ENCODE measurements at regions not wholly inside any gene's neighbourhood (a gene's known extent, or its start where the extent isn't known, plus 50 kb on each side); places are given as distances from the start of the nearest gene placed in this dataset.
"Not testable (repeated sequence)": the region's sequence is repeated elsewhere in the genome, so short reads cannot be mapped to it uniquely, and the experiment has no call there.

DNA sequence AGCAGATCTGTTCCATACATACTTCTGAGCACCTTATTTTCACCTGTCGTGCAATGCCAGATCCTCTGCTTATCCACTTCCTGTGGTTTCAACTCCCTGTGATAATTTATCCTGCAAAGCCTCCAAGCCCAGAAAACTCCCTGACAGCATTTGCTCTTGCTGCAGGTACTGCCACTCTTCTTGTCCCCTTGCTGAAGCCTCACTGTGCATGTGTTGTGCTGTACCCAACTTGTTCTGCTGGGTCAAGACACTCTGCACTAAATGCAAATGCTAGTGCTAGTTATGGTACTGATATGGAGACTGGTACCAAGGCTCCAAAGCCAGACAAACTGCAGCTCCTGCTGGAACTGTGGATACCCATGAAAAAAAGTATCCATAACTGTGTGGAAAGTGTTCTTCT is 315.4 kb upstream of the MIR17HG start:
- no peak for DNase-seq

DNA sequence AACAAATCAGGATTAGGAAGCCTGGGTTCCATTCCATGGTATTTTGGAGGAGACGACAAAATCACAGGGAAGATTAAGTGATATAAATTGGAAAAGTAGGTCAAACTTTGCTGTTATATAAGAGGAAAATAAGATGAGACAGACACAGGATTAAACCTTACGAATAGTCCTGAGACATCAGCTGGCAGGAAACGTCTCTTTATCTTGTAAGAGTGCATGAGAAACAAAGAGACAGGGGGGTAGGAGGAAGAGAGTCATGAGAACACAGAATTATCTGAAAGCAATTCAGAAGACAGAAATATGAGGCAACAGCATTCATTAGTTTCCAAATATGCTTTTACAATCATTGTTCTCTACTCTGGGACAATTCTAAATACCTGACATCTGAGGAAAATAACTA is 310.6 kb upstream of the MIR17HG start:
- no peak for DNase-seq

- no peak for DNase-seq
Observed at GRCh38 chr13:91042870-91043269, 304.6 kb upstream of the MIR17HG start.

DNA sequence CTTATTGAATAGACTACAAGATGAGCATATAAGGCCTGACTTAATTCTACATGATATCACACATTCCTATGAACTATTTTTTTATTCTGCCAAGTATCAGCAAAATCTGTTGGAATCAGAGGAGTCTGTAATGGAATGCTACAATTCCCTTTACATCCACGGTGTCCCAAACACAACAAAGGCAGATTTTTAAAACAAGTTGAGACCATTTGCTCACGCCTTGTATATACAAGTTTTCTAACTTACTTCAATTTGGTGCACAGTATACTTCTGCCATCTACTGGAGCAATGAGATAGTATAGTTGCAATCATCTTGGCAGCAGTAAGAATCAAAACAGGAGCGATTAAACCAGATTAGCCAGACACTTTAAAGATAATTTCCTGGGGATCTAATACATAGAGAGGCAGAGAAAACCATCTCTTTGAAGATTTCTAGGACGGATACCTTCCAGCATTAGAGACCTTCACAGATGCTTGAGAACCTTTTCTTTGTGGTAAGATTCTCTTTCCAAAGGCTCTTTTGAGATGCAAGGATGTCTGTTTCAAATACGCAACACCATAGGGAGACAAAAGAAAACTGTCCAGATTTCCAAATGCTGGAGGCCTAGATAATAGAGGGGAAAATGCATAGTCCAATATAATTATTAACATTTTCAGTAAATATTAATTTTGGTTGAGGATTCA is 302.0 kb upstream of the MIR17HG start:
- DNase-seq = no peak

DNA sequence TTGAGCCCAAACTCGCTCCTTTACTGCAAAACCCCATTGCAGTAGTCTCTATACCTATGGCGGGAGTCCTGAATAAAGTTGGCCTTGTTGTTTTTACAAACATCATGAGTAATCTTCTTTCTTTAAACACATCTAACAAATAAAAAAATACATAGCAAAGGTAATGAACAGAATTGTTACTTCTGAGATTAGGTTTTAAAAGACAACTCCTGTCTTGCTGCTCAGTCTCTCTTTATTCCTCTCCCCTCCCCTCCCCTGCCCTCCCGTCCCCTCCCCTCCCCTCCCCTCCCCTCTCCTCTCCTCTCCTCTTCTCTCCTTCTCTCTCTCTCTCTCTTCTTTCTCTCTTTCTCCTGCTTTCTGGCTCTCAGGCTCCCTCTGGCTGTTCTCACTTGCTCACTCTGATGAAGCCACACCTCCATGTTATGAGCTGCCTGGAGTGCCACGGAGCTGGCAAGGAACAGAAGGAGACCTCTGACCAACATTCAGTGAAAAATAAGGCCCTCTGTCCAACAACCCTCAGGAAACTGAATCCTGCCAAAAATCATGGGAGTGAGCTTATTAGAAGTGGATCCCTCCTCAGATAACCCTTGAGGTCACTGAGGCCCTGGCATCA is 300.7 kb upstream of the MIR17HG start:
- no peak for DNase-seq

DNA sequence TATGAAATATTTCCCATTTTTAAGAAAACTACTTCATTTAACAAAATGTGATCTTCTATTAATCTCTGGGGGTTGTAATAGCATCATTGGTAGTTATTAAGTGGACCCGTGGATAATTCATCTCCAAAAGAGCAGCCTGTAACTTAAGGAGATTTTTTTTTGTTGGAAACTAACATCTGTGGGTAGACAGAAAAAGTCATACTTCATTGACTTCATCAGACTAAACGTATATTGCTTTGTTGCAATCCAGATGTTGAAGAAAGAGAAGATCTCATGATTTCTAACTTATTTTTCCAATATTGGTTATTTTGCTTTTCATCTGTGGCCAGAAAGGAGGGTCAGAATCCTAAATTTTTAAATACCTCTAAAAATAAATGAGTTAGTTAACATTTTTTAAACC is 296.5 kb upstream of the MIR17HG start:
- no peak for DNase-seq

GRCh38 chr13:91052876-91053275 is 294.6 kb upstream of the MIR17HG start:
- no peak for DNase-seq

DNA sequence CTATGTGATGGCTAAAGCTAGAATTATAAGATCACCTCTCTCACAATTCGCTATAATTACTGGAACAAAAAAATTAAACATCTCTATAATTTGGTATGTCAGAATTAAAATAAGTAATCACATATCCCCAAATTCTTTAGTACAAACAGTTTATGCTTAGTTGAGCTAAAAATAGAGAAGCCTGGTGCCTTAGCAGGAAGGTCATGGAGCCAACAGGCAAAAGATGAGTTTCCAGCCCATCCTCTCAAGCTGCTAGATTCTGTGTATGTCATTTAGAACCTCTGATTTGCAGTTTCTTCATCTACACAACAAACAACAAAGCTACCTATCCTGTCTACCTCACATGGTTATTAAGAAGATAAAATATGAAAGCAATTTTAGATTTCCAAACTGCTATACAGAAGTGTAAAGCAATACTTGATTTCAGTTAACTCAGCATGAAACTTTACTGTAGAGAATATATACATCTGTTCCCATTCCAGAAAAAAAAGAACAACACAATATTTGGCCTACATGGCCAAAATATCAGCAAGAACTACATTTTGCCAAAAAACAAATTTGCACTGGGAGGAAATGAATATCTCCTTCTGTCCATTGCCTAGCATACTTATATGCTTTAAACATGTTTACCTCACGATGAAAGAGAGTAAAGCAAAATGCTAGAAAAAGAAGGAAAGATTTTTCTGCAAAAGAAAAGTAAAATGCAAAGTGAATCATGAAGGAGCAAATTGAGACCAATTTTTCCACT is 294.0 kb upstream of the MIR17HG start:
- no peak for DNase-seq

DNA sequence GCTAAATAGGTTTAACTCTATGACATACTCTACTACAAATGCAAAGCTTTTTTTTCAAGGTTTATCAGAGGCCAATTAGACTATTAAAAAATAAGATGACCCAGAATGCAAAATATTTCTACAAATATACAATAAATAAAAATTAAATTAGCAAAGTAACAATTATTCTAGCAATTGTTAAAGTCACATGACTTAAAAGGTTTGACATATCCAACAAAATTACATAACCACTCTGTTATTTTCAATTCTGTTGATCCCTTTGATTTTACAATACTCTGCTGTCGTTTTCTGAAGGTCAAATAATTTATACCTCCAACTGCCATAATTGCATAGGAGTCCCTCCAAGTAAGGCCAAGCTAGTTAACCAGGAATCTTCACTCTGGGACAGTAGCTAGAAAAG is 292.6 kb upstream of the MIR17HG start:
- DNase-seq = no peak

- DNase-seq = no peak
Observed at GRCh38 chr13:91056746-91057145, 290.7 kb upstream of the MIR17HG start.

DNA sequence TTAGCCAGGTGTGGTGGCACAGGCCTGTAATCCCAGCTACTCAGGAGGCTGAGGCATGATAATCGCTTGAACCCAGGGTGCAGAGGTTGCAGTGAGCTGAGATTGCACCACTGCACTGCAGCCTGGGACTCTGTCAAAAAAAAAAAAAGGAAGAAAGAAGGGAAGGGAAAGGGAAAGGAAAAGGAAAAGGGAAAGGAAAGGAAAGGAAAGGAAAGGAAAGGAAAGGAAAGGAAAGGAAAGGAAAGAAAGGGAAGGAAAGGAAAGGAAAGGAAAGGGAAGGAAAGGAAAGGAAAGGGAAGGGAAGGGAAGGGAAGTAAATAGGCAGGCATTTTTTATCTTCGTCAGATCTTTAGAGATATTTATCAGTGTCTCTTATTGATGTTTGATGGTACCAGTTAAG is 290.0 kb upstream of the MIR17HG start:
- DNase-seq = not testable (repeated sequence)

- DNase-seq = no peak
Observed at GRCh38 chr13:91058066-91058465, 289.4 kb upstream of the MIR17HG start.

DNA sequence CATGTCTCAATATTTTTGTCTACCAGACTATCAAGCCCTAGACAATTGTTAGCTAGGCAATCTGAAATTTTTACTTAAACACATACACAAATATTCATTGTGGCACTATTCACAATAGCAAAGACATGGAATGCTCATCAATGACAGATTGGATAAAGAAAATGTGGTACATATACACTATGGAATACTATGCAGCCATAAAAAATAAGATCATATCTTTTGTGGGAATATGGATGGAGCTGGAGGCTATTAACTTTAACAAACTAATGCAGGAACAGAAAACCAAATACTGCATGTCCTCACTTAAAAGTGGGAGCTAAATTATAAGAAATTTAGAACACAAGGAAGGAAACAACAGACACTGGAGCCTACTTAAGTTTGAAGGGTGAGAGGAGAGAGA is 288.6 kb upstream of the MIR17HG start:
- no peak for DNase-seq

DNA sequence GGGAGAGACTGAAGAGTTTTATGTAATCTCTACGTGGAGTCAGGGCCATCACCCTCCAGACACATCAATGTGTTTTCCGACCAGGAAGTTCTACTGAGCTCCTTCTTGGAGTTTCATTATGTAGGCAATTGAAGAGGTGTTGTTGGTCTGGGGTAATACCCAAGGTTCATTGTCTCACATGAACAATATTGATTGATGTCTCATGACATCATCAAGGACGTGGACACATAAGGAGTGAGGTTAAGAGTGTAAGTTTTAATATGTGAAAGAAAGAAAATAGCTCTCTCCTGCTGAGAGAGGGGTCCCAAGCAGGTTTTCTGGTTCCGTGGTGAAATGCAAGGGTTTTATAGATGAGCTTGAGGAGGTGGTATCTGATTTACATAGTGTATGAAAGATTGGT is 280.7 kb upstream of the MIR17HG start:
- DNase-seq = no peak

- no peak for DNase-seq
Observed at GRCh38 chr13:91072486-91072885, 275.0 kb upstream of the MIR17HG start.

DNA sequence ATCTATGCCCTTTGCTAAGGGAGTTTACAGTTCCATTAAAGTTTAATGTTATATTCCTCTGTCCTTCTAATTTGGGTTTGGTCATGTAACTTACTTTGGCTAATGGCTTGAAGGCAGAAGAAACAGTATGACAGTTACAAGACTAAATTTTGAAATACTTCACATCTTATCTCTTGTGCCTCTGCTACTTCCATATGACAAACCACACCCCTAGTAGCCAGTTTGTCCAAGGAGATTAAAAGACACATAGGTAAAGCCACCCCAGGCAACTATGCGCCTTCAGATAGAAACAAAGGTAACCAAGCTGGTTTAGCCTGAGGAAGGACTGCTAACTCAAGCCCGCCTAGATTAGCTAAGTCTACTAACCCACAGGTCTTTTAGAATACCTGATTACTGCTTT is 273.4 kb upstream of the MIR17HG start:
- DNase-seq = no peak

DNA sequence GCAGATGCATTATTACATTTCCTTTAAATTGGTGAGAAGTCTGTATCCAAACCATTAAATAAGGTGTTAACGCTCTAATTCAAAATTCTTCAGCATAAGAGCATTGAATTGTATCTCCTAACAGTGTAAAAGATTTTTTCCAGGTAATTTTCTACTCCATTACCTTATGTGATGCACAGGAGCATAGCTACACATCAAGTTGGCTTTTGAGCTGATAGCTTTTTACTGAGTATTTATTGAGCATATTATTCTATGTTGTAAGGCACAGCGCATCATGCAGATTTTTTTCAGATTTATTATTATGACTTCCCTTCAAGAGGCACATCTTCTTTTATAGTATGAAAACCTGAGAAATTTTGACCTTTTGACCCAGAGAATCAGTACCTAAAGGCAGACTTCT is 270.7 kb upstream of the MIR17HG start:
- DNase-seq = no peak

GRCh38 chr13:91078093-91078679 is 269.3 kb upstream of the MIR17HG start:
- no peak for DNase-seq

DNA sequence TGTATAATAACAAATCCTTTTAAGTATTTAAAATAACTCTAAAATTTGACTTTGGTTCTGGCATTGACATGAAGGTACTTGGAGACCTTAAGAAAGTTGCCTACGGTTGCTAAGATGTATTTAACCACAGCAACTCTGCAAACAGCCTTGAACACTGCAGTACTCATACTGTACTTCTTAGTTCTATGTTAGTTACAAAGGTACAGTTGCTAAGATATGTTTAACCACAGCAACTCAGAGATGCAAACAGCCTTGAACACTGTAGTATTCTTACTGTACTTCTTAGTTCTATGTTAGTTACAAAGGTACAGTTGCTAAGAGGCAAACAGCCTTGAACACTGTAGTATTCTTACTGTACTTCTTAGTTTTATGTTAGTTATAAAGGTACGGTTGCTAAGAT is 268.3 kb upstream of the MIR17HG start:
- DNase-seq = no peak

DNA sequence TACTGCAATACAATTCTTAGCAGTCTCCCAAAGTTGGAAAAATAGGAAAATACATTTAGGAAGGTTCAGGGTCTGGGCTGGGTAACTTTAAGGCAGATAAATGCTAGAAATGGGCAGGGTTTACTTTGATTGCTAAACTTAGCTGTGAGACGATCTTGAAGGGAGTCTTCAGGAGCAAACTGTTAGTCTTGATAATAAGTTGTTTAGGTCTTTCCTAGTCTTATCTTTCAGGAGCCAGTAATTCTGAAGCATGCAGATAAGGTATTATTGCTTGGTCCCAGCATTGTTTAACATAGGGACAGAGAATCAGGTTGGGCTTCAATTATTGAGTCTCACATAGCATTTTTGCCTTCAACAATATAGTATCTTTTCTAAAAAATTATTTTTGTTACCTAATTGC is 262.4 kb upstream of the MIR17HG start:
- no peak for DNase-seq

GRCh38 chr13:91086936-91087716 is 260.4 kb upstream of the MIR17HG start:
- DNase-seq = no peak

GRCh38 chr13:91097269-91097668 is 250.2 kb upstream of the MIR17HG start:
- no peak for DNase-seq

GRCh38 chr13:91099877-91100276 is 247.6 kb upstream of the MIR17HG start:
- DNase-seq = no peak

Measured in CD4-positive, alpha-beta T cell treated with Interleukin-21 for 1 hour (primary cell).